Neural cell (in vitro differentiated cells): ENCODE measurements at regions not wholly inside any gene's neighbourhood (a gene's known extent, or its start where the extent isn't known, plus 50 kb on each side); places are given as distances from the start of the nearest gene placed in this dataset.

ENCODE experiments used
- H2AFZ ChIP-seq: fragments of 200-600, 300-800 bp; sonication (generic), shearing (Covaris generic); 2 replicates; pipeline ENCODE4 v1.6.0; 2014; ENCODE audit warnings: low read depth, mild to moderate bottlenecking, antibody characterized with exemption, low read length, moderate library complexity
- H3F3A ChIP-seq: fragments of 200-600 bp; shearing (Covaris generic); 2 replicates; pipeline ENCODE4 v1.6.1; 2016; ENCODE audit warnings: mild to moderate bottlenecking, moderate library complexity, mixed read lengths, antibody characterized with exemption, low read length; ENCODE audit not compliant: insufficient read depth, poor library complexity, severe bottlenecking
- H3K27ac ChIP-seq: fragments of 200-600, 300-800 bp; sonication (generic), shearing (Covaris generic); 2 replicates; pipeline ENCODE4 v1.5.1; 2014; ENCODE audit warnings: mild to moderate bottlenecking, low read length, moderate library complexity
- H3K27me3 ChIP-seq: fragments of 300-800, 200-600 bp; sonication (generic), shearing (Covaris generic); 2 replicates; pipeline ENCODE4 v1.6.0; 2014; ENCODE audit warnings: mild to moderate bottlenecking, low read depth, low read length, moderate library complexity; ENCODE audit not compliant: insufficient read depth
- H3K36me3 ChIP-seq: fragments of 300-800, 200-600 bp; sonication (generic), shearing (Covaris generic); 2 replicates; pipeline ENCODE4 v1.5.1; 2014; ENCODE audit warnings: mild to moderate bottlenecking, antibody characterized with exemption, low read length, moderate library complexity; ENCODE audit not compliant: insufficient read depth
- H3K4me2 ChIP-seq: fragments of 300-800, 200-600 bp; sonication (generic), shearing (Covaris generic); 2 replicates; pipeline ENCODE4 v1.6.0; 2014; ENCODE audit warnings: mild to moderate bottlenecking, low read length
- H3K4me3 ChIP-seq: fragments of 300-800, 200-600 bp; sonication (generic), shearing (Covaris generic); 2 replicates; pipeline ENCODE4 v1.5.1; 2014; ENCODE audit warnings: mild to moderate bottlenecking, low read length, moderate library complexity
- H3K79me2 ChIP-seq: fragments of 200-600 bp; shearing (Covaris generic); replicated peaks from 2 replicates; pipeline ENCODE4 v1.6.0; 2014; ENCODE audit warnings: mild to moderate bottlenecking, low read length, moderate library complexity; ENCODE audit not compliant: insufficient read depth
- H3K9ac ChIP-seq: fragments of 300-800, 200-600 bp; sonication (generic), shearing (Covaris generic); 2 replicates; pipeline ENCODE4 v1.6.1; 2016; ENCODE audit warnings: mild to moderate bottlenecking, low read length, mixed read lengths
- H3K9me2 ChIP-seq: fragments of 200-600 bp; shearing (Covaris generic); 2 replicates; pipeline ENCODE4 v1.6.1; 2016; ENCODE audit warnings: mild to moderate bottlenecking, low read length, mixed read lengths; ENCODE audit not compliant: insufficient read depth
- H3K9me3 ChIP-seq: fragments of 200-600, 300-800 bp; sonication (generic), shearing (Covaris generic); 2 replicates; pipeline ENCODE4 v1.6.1; 2016; ENCODE audit warnings: mild to moderate bottlenecking, mixed run types, low read length, moderate library complexity, mixed read lengths
- H4K20me1 ChIP-seq: fragments of 200-600 bp; shearing (Covaris generic); 2 replicates; pipeline ENCODE4 v1.6.1; 2016; ENCODE audit warnings: mild to moderate bottlenecking, mixed run types; ENCODE audit not compliant: insufficient read depth
- CTCF ChIP-seq: fragments of 450-650 bp; IDR thresholded peaks from 2 replicates; pipeline ENCODE4 v1.5.1; 2014; ENCODE audit warnings: antibody characterized with exemption, mild to moderate bottlenecking, moderate library complexity; ENCODE audit not compliant: poor library complexity, severe bottlenecking
- EP300 ChIP-seq: fragments of 450-650 bp; conservative IDR thresholded peaks from 2 replicates; pipeline ENCODE4 v1.6.1; 2014; ENCODE audit warnings: antibody characterized with exemption, mild to moderate bottlenecking, moderate library complexity; ENCODE audit not compliant: poor library complexity, severe bottlenecking
- EZH2 ChIP-seq: fragments of 200-600, 300-800 bp; shearing (Covaris generic), sonication (generic); IDR thresholded peaks from 2 replicates; pipeline ENCODE4 v1.6.1; 2014; ENCODE audit warnings: antibody characterized with exemption, low read length, borderline replicate concordance, mild to moderate bottlenecking; ENCODE audit not compliant: insufficient read depth, poor library complexity, severe bottlenecking
- MXI1 ChIP-seq: fragments of 450-650 bp; conservative IDR thresholded peaks from 2 replicates; pipeline ENCODE4 v1.6.1; 2014; ENCODE audit warnings: antibody characterized with exemption, mild to moderate bottlenecking; ENCODE audit not compliant: poor library complexity, severe bottlenecking
- POLR2AphosphoS5 ChIP-seq: IDR thresholded peaks from 2 replicates; pipeline ENCODE4 v1.6.1; 2012
- RAD21 ChIP-seq: fragments of 450-650 bp; conservative IDR thresholded peaks from 2 replicates; pipeline ENCODE4 v1.6.1; 2014; ENCODE audit warnings: antibody characterized with exemption, mild to moderate bottlenecking, moderate library complexity
- REST ChIP-seq: IDR thresholded peaks from 2 replicates; pipeline ENCODE4 v1.6.1; 2012; ENCODE audit warnings: borderline replicate concordance
- SMC3 ChIP-seq: fragments of 450-650 bp; conservative IDR thresholded peaks from 2 replicates; pipeline ENCODE4 v1.6.1; 2014; ENCODE audit warnings: antibody characterized with exemption, mild to moderate bottlenecking, moderate library complexity; ENCODE audit not compliant: poor library complexity
- TAF1 ChIP-seq: IDR thresholded peaks from 2 replicates; pipeline ENCODE4 v1.6.1; 2012; ENCODE audit warnings: low read depth

- no peaks in the 10 kb centered on the region for H3K36me3 ChIP-seq
- H3K9me3 ChIP-seq = no peaks in the 10 kb centered on the region
- H3K9ac ChIP-seq = no peak overlapping the region
- no peak overlapping the region for H3K4me3 ChIP-seq
- H3K27ac ChIP-seq = no peak overlapping the region
- no peaks in the 10 kb centered on the region for H3F3A ChIP-seq
- H3K9me2 ChIP-seq = no peaks in the 10 kb centered on the region
- no peak overlapping the region for H3K4me2 ChIP-seq
- no peaks in the 10 kb centered on the region for H3K27me3 ChIP-seq
- no peaks in the 10 kb centered on the region for H3K79me2 ChIP-seq
- no peak overlapping the region for H2AFZ ChIP-seq
- TF ChIP-seq MXI1 (no peak), EZH2 (no peak), POLR2AphosphoS5 (no peak), EP300 (no peak), REST (no peak), CTCF (no peak)
- H4K20me1 ChIP-seq = no peaks in the 10 kb centered on the region
Measured at GRCh38 chr6:113057567-113058053, 710.5 kb downstream of the RFPL4B start.

- Histone ChIP-seq H3F3A (no peaks in the 10 kb centered on the region), H3K27me3 (no peaks in the 10 kb centered on the region), H3K9ac (no peak overlapping the region), H3K4me3 (no peak overlapping the region), H3K27ac (no peak overlapping the region), H3K36me3 (no peaks in the 10 kb centered on the region), H3K9me3 (no peaks in the 10 kb centered on the region), H2AFZ (no peak overlapping the region), H3K9me2 (no peaks in the 10 kb centered on the region), H4K20me1 (no peaks in the 10 kb centered on the region), H3K4me2 (no peak overlapping the region), H3K79me2 (no peaks in the 10 kb centered on the region)
- TF ChIP-seq SMC3 = no peak
- no peak for TF ChIP-seq REST
- no peak for TF ChIP-seq EZH2
- TF ChIP-seq MXI1 = no peak
- TF ChIP-seq EP300 = no peak
- TF ChIP-seq RAD21 = no peak
- TF ChIP-seq POLR2AphosphoS5 = no peak
- TF ChIP-seq CTCF = no peak
- no peak for TF ChIP-seq TAF1
Measured at GRCh38 chr6:113060664-113061063, 713.5 kb downstream of the RFPL4B start.
